PC-9 (cell line): ENCODE measurements at regions not wholly inside any gene's neighbourhood (a gene's known extent, or its start where the extent isn't known, plus 50 kb on each side); places are given as distances from the start of the nearest gene placed in this dataset.

Experiments
- CTCF ChIP-seq: fragments of 200-600 bp; sonication (generic); conservative IDR thresholded peaks from 2 replicates; pipeline ENCODE4 v1.6.1; 2017; ENCODE audit warnings: mixed run types, antibody characterized with exemption, mild to moderate bottlenecking, moderate library complexity
- EZH2 ChIP-seq: fragments of 200-600 bp; sonication (generic); IDR thresholded peaks from 2 replicates; pipeline ENCODE4 v1.8.0; 2017; ENCODE audit warnings: antibody characterized with exemption, low read depth

DNA sequence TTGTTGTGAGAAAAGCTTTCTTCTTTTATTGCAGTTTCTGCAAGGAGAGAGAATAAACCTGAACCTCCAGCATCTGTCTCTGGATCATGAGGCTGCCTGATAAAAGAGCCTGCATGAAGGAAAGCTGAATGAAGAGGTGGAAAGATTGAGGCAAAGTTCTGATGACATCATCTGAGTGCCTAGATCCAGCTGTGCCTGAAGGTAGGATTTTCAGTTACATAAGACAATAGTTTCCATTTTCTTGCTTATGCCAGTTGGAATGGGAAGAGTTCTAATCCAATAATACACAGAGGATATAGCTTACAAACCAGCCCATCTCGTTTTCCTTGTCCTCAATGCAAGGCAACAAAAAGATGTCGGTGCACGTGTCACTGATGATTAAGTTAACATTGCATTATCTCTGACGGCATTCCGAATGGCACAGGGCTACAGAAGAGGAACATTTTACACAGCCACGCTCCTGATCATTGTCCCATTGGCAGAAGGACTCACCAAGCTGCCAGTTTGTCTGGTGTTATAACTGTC lies 105.5 kb upstream of the ERCC6L2 start:
- TF ChIP-seq CTCF = no peak
- no peak for TF ChIP-seq EZH2
